Fibroblast of skin of back (primary cell): ENCODE measurements at regions not wholly inside any gene's neighbourhood (a gene's known extent, or its start where the extent isn't known, plus 50 kb on each side); places are given as distances from the start of the nearest gene placed in this dataset.

Experiments
- DNase-seq: peaks from one replicate; pipeline ENCODE4 v3.0.0-alpha.2; 2013

DNA sequence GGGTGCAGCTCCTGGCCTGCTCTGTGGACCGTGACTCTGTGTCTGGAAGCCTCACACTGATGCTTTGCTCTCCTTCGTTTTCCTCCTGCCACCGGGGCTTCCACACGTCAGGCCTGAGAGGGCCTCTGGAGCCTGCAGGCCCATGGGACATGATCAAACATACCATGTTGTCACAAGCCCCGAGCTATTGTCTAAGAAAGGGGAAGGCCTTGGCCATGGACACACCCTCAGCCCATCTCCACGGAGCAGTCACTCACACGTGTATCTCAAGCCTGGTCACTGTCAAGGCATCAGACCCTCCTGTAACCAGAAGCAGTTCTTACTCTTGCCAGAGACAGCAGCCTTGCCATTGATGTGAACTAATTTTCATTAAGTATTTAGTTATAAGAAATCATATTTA is 814.1 kb upstream of the SALL3 start:
- DNase-seq: no peak

DNA sequence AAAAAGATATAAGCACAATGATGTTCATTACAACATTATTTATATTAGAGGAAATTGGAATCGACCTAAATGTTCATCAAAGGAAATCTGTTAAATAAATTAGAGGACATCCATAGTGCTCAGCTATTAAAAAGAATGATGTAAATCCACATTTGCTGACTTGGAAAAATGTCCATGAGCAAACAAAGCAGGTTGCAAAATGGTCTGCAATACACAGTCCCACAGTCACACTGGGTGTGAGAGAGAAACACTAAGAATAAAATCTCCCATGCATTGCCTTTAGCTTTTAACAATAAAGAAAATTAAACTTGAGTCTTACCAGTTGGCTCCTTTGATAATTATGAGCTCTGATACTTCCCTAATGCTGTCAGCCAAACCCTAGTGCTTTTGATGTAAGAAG is 811.1 kb upstream of the SALL3 start:
- DNase-seq: no peak

DNA sequence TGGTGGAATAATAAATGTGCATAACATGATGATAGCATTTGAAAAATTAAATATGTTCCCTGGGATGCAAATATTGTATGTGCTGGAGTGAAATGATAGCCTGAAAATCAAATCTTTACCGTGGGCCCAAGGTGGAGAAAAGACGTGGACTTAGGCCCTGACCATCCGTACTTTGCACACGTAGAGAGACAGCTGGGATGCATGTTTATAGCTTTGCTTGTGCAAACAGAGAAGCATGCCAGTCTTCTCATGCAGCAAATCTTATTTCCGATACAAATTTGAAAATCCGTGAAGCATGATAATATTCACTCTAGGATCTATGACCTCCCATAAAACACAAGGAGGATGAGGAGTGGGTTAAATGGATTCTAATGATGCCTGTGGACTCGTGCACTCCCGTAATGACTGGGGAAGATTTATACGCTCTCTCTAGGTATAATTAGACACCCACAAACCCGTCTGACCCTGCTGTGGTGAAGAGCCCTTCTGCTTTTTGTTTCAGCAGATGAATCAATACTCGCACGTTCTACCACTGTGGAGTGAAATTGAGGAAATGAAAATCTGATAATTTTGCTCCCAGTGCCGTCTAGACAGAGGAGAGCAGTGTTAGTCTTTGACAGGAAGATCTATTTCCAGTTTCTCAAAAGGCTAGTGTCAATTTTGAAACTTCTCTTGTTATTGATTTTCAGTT is 810.3 kb upstream of the SALL3 start:
- no peak for DNase-seq

DNA sequence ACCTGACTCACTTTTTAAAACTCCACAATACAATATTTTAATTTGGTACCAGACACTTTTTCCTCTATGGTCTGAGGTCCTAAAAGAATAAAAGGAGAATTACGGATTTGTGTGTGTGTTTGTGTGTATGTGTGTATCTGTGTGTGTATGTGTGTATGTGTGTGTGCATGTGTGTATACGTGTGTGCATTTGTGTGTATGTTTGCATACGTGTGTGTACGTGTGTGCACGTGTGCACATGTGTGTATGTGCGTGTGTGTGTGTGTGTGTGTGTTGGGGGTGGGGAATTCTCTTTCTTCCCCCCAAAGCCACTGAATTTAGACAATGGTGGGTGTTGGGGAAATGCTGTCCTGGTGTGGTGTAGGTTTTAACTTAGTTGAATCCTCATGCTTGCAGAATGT is 807.7 kb upstream of the SALL3 start:
- DNase-seq: no peak

DNA sequence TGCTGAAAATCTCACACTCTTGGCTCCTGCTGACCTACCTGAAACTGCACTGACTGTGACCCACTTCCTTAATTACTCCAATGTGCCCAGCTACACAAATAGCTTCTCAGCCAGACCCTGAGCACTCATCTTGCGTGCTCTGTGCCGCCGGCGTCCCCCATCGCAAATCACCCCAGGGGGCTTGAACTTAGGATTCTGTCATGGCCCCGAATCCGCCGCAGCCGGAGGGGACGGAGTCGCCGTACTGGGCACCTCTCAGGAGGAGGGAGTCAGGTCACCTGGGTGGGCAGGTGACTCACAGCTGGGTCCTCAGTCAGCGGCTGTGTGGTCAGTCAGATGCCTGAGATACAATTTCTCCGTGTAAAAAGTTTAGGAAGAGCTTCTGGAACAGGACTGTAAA is 804.9 kb upstream of the SALL3 start:
- no peak for DNase-seq

DNA sequence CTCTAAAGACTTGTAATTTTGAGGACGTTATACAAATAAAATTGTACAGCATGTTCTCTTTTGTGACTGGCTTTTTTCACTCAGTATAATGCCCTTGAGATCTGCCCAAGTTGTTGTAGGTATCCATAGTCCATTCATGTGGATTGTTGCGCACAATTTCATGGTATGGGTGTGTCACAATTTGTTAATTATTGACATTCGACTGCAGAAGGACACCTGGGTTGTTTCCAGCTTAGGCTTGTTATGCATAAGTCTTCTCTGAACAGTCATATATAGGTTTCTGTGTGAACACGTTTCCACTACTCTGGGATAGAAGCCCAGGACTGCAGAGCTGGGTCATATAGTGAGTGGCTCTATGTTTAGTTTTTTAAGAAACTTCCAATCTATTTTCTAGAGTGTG is 800.8 kb upstream of the SALL3 start:
- no peak for DNase-seq

DNA sequence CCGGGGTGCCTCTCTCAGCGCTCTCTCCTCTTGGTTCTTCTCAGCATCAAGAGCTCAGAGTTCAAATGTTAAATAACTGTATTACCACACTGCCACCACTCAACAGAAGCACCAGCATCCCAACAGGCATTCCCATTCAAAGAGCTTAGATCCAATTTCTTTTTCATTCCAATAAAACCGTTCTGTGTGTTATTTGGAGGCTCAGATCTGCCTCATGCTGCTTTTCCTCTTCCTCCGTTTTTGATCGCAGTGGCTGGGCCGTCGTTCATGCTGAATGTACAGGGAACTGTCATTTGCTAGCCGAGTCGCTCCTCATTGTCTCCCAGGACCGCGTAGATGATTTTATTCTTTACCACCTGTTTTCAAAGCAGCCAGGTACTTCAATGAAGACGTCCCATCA is 798.9 kb upstream of the SALL3 start:
- DNase-seq: no peak

DNA sequence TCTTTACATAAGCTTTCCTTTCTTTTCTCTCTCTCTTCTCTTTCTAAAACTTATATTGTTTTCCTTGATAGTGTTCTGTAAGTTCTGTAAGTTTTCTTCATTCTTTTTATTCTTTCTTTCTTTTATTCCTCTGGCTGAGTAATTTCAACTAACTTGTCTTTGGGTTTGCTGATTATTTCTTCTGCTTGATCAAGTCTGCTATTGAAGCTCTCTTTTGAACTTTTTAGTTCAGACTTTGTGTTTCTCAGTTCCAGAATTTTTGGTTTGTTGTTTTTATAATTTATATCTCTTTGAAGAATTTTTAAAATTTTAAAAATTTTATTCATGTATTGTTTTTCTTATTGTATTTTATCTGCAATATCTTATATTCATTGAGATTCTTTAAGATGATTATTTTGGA is 795.8 kb upstream of the SALL3 start:
- DNase-seq: no peak

DNA sequence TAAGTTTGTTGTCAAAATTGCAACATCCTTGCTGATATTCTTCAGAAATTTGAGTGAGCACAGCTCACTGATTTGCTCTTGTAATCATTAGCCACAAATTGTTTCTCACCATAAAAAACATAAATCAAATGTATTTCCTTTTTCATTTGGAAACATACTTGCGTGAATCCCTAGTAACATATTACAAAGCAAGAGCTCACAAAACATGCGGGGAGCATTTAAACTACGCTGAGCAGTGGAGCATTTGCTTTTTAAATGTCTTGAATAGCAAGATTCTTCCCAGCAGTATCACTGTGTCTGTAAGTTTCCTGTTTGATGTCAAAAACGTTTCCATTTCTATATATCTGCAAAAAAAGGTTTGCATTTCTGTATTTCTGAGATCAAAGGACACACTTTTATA is 788.3 kb upstream of the SALL3 start:
- no peak for DNase-seq

DNA sequence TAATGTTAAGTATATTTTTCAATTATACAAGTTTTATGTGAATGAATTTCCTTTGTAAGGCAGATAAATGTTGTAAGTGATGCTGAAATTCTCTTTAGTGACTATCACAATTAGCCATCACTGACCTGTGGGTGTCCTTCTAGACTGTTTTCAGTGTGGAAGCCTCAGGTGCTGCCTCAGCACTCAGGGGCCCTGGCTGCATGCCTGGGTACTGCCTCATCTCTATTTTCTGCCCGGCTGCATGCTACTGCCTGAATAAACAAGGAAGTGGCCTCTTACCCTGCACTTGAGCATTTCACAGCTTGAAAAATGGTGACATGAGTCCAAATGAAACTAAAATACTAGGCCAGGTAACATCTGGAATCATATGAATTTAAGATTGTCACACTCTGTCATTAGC is 787.6 kb upstream of the SALL3 start:
- DNase-seq: no peak

DNA sequence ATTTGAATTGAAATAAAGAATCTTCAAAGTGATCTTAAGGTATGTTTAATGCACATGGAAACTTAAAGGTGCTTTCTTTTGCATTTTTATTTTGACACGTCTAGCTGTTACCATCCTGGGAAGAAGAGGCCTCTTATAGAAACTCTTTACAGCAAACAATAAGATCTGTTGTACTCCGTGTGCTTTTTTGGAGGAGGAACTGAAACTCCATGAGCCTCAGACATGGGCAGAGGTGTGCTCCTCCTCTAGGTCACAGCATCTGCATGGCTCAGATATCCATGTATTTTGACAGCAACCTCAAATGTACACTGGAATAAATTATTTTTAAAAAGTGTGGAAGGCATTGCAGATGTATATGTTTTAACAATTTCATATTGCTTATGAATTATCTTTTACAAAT is 783.3 kb upstream of the SALL3 start:
- DNase-seq: no peak

DNA sequence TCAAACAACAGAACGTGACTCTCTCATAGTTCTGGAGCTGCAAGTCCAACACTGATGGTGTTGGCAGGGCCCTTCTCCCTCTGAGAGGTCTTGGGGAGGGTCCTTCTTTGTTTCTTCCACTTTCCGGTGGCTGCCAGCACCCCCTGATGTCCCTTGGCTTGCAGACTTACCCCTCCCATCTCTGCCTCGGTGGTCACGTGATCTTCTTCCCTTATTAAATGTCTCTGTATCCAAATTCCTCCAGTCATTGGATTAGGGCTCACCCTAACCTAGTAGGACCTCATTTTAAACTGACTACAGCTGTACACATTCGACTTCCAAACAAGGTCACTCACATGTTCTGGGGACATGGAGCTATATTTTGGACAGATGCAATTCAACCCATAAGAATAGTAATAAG is 780.6 kb upstream of the SALL3 start:
- DNase-seq: no peak

DNA sequence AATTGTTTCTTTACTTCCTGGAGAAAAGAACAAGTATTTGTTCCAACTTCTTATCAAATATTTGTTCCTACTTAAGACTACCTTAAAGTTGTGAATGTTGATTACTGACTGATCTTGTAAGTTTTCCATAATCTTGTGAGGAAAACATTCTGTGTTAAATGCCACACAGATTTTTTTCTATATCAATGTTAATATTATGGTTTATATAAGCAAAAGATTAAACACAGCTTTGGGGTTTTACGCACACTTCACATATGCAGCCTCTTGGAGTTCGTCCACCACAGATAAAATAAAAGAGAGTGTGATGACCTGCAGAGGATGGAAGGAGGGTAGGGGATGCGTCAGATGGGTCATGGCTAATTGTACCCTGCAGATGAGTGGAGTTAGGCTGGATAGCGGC is 780.0 kb upstream of the SALL3 start:
- no peak for DNase-seq

DNA sequence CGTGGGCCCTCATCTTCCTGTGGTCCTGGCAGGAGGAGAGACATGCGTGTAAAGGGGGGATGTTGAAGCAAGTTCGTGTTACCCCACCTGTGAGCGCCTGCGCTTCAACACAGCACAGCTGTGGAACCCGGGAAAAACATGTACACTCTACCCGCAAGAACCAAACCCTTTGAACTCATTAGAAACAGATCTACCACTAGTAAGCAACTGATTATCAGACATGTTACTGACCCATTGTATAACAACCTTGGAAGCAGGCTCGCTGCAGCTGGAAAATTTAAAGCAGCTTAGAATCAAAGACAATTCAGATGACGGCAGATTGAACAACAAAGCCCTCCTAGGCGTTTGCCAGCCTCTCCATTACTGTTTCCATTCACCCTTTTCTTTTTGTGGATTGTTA is 771.7 kb upstream of the SALL3 start:
- DNase-seq: no peak

DNA sequence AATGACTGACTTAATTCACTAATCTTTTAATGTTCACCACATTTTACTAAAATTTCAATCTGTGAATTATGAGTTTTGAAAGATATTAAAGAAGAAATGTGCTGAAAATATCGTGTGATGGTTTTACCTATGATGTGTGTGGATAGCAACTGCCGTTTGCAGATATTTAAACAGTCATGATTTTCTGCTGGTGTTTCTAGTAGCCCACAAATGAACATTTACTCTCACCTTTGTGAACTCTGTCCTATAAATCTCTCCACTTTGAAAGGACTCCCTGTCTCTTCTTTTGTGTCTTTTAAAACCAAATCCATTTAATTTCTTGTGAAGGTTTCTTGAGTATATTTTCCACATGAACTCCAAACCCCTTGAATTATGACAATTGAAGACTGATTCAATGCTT is 771.2 kb upstream of the SALL3 start:
- no peak for DNase-seq

DNA sequence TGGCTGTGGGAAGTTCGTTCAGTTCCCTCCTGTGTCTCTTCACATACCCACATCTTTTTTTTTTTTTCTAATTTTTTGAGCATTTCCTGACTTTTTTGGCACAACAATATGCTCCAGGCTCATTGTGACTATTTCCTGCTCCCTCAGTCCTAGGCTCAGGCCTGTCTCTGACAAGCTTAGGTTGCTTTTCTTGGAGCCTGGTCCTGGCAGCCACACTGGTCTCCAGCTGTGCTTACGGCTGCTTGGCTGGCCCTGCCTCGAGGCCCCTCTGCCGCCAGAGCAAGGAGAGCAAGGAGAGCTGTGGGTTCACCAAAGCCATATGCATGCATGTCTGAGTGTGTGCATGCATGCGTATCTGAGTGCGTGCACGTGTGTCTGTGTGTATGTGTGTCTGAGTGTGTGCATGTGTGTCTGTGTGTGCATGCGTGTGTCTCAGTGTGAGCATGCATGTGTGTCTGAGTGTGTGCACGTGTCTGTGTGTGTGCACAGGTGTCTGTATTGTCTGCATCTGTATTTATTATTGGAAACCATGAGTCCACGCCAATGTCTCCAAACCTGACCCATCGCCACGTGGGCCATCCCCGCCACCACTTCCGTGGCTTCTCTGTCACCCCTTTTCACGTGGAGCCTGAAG is 766.1 kb upstream of the SALL3 start:
- no peak for DNase-seq

DNA sequence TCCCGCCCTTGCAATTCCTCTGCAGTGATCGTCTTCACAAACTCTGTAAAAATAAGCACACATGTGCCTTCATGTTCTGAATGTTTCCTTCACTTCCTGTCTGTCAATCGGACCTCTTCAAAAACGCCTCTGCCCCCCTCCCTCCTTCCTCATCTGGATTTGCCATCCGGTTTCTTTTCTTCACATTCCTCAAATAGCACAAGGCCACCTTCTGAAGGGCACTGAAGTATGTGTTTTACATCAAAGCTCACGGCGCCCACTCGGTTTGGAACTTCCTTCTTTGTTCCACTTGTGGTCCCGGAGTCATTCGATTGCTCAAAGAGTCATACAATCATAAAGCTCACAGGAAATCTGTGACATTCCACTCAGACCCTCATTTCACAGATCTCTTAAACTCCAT is 758.1 kb upstream of the SALL3 start:
- no peak for DNase-seq

DNA sequence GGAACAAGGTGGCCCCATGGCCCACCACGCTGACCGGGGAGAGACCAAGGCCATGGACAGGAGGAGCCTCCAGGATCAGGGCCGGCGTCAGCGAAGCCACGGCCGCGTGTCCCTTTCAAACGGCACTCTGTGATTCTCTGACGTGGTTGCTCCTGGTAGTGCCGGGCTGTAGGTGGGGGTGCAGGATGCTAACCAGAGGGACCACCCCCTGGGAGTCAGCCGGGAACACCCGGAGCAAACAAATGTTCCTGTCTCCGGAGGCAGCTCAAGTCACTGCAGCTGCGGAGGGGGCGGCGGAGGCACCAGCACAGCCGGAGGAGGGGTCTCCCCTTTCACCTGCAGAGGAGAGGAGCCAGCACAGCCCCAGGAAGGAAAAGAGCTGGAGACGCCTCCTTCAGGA is 750.6 kb upstream of the SALL3 start:
- no peak for DNase-seq

DNA sequence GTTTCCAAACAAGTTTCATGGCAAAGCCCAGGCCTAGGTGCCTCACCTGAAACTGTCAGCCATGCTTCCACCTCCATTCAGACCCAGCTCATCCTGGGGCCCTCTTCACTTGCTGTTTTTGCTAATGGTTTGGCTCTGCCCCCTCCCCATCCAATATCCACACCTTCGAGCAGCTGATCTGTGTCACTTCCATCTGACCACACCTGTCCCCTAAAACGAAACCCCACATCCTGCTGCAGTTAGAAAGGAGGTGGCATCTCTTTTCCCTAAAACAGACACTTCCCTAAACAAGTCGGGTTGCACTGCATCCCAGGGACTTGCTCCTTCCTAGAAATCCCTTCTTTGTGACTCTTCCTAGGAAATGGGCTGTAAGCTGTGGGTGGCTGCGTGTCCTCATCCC is 748.7 kb upstream of the SALL3 start:
- no peak for DNase-seq

DNA sequence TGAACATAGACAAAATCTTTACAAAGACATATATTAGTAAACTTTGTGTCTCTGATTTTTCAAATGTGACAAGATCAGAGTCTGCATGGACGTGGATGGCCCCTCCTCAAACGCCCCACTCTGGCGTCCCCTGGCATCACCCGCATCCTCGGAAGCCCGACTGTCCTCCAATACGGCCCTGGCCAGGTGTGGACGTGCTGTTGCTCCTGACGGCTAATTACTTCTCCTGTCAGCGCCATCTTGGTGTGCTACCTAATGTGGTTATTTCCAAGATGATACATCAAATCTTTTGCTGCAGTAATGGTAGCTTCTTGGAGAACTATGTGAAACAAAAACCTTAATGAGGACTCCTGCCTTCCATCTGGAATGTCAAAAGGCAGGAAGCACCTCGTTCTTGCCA is 747.4 kb upstream of the SALL3 start:
- no peak for DNase-seq

DNA sequence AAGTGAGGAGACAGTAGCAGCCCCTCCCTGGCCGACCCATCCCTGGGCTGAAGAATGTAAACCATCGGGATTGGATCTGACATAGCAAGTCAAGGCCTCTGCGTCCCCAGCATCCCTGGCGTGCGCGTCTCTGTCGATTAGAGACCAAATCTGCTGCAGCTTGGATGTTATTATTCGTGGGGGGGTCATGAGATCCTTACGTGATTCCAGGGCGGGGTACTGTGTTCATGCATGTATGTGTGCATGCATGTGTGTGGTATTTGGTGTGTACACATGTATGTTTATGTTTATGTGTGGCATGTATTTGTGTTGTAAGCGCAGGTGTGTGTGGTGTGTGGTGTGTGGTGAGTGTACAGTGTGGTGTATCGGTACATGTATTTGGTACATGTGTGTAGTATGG is 741.8 kb upstream of the SALL3 start:
- DNase-seq: no peak

DNA sequence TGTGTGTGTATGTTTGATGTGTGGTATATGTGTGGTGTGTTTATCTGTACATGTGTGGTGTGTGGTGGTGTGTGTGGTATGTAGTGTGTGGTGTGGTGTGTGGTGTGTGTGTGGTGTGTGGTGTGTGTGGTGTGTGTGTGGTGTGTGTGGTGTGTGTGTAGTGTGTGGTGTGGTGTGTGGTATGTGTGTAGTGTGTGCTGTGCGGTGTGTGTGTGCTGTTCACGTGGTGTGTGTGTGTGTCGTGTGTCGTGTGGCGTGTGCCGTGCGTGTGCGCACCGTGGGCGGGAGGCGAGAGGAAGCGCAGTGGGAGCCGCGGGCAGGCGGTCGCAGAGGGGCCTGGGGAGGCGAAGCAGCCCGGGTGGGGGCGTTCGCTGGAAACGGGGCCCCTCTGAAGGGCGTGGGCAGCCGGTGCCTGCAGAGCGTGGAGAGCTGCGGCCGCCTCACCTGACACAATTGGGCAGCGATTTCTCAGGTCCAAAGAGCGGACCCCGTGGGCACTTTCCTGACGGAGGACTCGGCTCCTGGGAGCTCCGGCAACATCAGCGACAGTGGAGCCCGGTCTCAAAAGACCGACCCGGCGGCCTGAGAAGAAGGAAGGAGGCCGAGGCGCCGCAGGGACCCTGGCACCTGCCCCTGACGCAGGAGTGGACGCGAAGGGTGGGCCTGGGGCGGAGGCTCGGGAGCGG is 741.1 kb upstream of the SALL3 start:
- DNase-seq: no peak

DNA sequence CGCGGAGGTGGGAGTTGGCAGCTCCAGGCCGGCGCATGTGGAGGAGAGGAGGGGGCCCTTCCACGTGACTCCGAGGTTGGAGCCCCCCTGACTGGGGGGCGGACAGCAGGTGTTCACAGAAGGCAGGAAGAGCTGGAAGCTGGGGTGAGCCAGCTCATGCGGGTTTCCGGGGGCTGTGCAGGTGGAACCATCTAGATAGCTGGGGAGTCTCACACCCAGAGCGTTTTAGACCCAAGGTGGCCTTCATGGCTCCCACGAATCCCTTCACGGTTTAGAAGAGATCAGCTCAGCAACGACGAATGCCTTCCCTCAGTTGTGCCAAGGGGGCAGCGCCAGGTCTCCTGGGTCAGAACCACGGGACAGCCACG is 740.5 kb upstream of the SALL3 start:
- DNase-seq: no peak

DNA sequence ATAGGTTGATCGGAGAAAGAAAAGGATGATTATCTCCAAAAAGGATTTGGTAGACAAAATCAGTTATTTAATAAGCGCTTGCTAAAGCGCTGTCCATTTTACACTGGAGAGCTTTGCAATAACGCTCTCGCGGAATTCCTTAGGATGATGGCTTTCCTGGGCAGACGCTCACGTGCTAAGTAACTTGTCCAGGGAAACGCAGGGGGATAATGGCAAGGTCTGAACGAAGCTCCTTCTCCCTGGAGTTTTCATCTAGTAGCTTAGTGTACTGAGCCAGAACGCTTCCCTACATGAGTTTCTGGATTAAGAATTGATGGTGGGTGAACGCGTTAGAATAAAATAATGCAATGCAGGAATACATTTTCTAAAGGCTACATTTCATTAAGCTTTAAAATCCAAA is 739.5 kb upstream of the SALL3 start:
- no peak for DNase-seq
